WERI-Rb-1 (cell line): ENCODE measurements at regions not wholly inside any gene's neighbourhood (a gene's known extent, or its start where the extent isn't known, plus 50 kb on each side); places are given as distances from the start of the nearest gene placed in this dataset.
A peak's percentile ranks its signal among the peaks of the same experiment; 100 is the strongest.

Source experiments
- DNase-seq: peaks from one replicate; pipeline ENCODE4 v3.0.0-alpha.2; 2020
- H3K27ac ChIP-seq: fragments of 250-450 bp; sonication (Bioruptor Pico); 2 replicates; pipeline ENCODE4 v1.5.1; 2020; ENCODE audit warnings: mild to moderate bottlenecking, moderate library complexity
- H3K27me3 ChIP-seq: fragments of 250-450 bp; sonication (Bioruptor Pico); 2 replicates; pipeline ENCODE4 v1.5.1; 2021; ENCODE audit warnings: mild to moderate bottlenecking, low read depth, moderate library complexity; ENCODE audit not compliant: insufficient read depth, severe bottlenecking
- H3K36me3 ChIP-seq: fragments of 250-450 bp; sonication (Bioruptor Pico); 2 replicates; pipeline ENCODE4 v1.5.1; 2020; ENCODE audit warnings: mild to moderate bottlenecking, moderate library complexity
- H3K4me3 ChIP-seq: 2 replicates; pipeline ENCODE4 v1.5.1; 2011; ENCODE audit warnings: low read depth, mild to moderate bottlenecking, control low read depth, low read length
- H3K9me3 ChIP-seq: fragments of 250-450 bp; sonication (Bioruptor Pico); 2 replicates; pipeline ENCODE4 v1.5.1; 2021; ENCODE audit warnings: mild to moderate bottlenecking, moderate library complexity; ENCODE audit not compliant: severe bottlenecking
- TF ChIP-seq, protein P1 (sequence below): IDR thresholded peaks from 2 replicates; pipeline ENCODE4 v1.5.1; 2011; ENCODE audit warnings: low read depth, mild to moderate bottlenecking, control low read depth, inconsistent platforms, low read length

DNA sequence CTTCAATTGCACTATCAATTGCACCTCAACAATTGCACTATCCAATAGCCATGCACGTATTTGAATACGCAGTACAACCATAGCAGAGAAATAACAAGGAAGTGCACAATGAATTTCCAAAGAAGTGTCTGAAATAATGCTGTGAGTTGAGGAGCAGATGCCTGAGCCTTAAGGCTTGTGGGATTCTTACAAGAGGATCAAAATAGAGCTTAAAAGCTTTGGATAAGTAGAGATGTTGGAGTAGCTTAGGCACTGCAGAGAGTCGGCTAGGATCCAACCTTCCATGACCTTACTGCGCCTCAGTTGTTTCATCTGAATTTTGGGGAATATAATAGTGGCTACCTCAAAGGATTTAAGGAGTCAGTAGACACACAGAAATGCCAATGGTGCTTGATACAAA lies 196.1 kb upstream of the FLRT2 start:
- no peak overlapping the region for H3K4me3 ChIP-seq
- DNase-seq = peak; percentile 37

GRCh38 chr14:85334316-85334715 lies 195.6 kb upstream of the FLRT2 start:
- Histone ChIP-seq H3K9me3 (no peaks in the 10 kb centered on the region), H3K27ac (no peak overlapping the region), H3K27me3 (no peaks in the 10 kb centered on the region), H3K4me3 (no peak overlapping the region), H3K36me3 (no peaks in the 10 kb centered on the region)
- no peak for DNase-seq
- TF ChIP-seq, protein P1, sequence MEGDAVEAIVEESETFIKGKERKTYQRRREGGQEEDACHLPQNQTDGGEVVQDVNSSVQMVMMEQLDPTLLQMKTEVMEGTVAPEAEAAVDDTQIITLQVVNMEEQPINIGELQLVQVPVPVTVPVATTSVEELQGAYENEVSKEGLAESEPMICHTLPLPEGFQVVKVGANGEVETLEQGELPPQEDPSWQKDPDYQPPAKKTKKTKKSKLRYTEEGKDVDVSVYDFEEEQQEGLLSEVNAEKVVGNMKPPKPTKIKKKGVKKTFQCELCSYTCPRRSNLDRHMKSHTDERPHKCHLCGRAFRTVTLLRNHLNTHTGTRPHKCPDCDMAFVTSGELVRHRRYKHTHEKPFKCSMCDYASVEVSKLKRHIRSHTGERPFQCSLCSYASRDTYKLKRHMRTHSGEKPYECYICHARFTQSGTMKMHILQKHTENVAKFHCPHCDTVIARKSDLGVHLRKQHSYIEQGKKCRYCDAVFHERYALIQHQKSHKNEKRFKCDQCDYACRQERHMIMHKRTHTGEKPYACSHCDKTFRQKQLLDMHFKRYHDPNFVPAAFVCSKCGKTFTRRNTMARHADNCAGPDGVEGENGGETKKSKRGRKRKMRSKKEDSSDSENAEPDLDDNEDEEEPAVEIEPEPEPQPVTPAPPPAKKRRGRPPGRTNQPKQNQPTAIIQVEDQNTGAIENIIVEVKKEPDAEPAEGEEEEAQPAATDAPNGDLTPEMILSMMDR = no peak

More for the DNA sequence above, 196.1 kb upstream of the FLRT2 start:
- H3K27ac ChIP-seq = no peak overlapping the region
- no peaks in the 10 kb centered on the region for H3K9me3 ChIP-seq
- TF ChIP-seq, protein P1 = no peak
- no peaks in the 10 kb centered on the region for H3K36me3 ChIP-seq
- H3K27me3 ChIP-seq = no peaks in the 10 kb centered on the region

DNA sequence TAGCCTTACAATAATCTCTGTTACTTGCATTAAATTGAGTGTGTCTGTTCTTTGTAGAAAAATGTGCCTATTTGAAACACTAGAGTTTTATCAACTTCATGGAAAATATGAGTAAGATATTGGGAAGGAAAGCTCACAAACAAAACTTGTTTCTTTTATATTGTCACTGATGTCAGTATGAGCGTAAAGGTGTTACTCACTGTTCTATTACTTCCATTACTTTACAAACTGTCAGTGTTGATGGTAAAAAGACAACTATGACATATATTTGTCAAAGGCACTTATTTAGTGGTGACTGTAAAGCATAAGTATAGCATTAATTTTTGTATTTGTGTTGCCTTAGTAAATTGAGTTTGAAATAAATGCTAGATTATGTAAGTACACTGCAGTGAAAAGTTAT lies 193.7 kb upstream of the FLRT2 start:
- TF ChIP-seq, protein P1 = no peak
- H3K36me3 ChIP-seq = no peaks in the 10 kb centered on the region

GRCh38 chr14:85336817-85337216 lies 193.1 kb upstream of the FLRT2 start:
- Histone ChIP-seq H3K4me3 (no peak overlapping the region), H3K27ac (no peak overlapping the region), H3K9me3 (no peaks in the 10 kb centered on the region), H3K36me3 (no peaks in the 10 kb centered on the region), H3K27me3 (no peaks in the 10 kb centered on the region)
- TF ChIP-seq, protein P1 = no peak
- no peak for DNase-seq

More for the DNA sequence above, 193.7 kb upstream of the FLRT2 start:
- H3K9me3 ChIP-seq = no peaks in the 10 kb centered on the region
- no peak for DNase-seq
- H3K27me3 ChIP-seq = no peaks in the 10 kb centered on the region
- H3K27ac ChIP-seq = no peak overlapping the region
- H3K4me3 ChIP-seq = no peak overlapping the region

DNA sequence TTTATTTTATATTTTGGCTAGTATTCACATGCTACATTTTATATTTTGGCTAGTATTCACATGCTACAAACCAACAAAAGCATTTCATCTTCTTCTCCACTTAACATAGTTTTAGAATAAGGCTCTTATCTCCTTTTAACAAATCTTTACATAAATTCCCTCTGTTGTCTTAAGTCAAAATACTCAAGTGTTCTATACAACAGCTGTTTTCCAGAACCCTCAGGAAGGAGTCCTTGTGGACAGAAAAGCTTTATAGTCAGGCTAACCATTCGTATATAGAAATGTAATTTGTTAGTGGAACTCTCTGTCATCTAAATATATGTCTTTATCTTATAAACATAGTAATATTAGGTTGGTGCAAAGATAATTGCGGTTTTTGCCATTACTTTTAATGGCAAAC lies 191.0 kb upstream of the FLRT2 start:
- Histone ChIP-seq H3K27ac (no peak overlapping the region), H3K9me3 (no peaks in the 10 kb centered on the region), H3K4me3 (no peak overlapping the region), H3K27me3 (no peaks in the 10 kb centered on the region), H3K36me3 (no peaks in the 10 kb centered on the region)
- TF ChIP-seq, protein P1 = no peak
- no peak for DNase-seq

DNA sequence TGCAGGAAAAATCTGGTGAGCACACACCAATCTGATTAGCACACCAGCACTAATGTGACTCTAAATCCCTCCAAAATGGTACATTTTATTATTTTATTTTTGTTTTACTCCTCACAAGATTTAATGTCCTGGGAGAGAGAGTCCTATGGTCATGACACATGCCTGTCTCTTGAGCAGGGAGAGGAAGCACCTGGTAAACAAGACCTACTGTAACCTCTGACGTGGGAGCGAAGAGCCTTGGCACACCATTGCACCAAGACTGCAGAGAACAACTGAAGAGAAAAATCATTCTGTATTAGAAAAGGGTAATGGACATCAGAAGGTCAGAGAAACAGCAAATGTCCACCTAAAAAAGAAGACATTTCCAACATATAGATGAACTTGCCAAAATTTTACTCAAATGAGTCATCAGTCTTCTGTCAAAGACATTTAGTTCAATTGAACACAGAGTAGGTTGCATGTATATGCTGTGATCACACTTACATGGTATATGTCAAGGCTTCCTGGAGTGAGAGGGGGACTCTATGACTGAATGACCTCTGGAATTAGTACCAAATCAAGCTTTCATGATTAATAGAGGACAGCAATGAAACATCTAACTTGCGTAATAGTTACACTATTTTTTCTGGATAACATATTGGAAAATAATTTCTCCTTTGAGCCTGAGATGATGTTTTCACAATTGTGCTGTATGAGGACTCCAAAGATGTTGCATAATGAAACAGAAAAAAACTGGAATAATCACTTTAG lies 186.9 kb upstream of the FLRT2 start:
- Histone ChIP-seq H3K36me3 (no peaks in the 10 kb centered on the region), H3K27ac (no peak overlapping the region), H3K9me3 (no peaks in the 10 kb centered on the region), H3K27me3 (no peaks in the 10 kb centered on the region), H3K4me3 (no peak overlapping the region)
- TF ChIP-seq, protein P1 = no peak
- DNase-seq = no peak
